HG03066 (cell line): ENCODE measurements at regions not wholly inside any gene's neighbourhood (a gene's known extent, or its start where the extent isn't known, plus 50 kb on each side); places are given as distances from the start of the nearest gene placed in this dataset.

Experiments
- ATAC-seq: cut with Tn5 transposase; IDR thresholded peaks from one replicate; pipeline ENCODE4 v1.9.1; 2021; ENCODE audit warnings: low read depth; ENCODE audit not compliant: unreplicated experiment

GRCh38 chr2:15718103-15718943 is 126.7 kb downstream of the DDX1 start:
- ATAC-seq = no peak

DNA sequence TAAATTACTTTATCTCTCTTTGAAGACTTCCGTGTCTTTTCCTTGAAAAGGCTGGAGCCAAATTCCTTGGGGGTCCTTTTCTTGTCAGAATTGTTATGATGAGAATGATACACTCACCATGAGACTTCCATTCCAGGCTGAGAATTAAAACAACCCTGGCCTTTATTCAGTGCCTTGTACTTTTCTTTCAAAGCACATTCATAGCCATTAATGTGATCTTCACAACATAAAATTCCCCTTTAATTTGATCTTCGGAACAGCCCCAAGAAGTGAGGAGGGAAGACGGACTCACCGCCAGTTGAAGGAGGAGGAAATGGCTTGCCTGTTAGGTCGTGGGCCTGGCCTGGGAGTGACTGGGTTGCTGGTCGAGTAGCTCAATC is 127.3 kb downstream of the DDX1 start:
- no peak for ATAC-seq

DNA sequence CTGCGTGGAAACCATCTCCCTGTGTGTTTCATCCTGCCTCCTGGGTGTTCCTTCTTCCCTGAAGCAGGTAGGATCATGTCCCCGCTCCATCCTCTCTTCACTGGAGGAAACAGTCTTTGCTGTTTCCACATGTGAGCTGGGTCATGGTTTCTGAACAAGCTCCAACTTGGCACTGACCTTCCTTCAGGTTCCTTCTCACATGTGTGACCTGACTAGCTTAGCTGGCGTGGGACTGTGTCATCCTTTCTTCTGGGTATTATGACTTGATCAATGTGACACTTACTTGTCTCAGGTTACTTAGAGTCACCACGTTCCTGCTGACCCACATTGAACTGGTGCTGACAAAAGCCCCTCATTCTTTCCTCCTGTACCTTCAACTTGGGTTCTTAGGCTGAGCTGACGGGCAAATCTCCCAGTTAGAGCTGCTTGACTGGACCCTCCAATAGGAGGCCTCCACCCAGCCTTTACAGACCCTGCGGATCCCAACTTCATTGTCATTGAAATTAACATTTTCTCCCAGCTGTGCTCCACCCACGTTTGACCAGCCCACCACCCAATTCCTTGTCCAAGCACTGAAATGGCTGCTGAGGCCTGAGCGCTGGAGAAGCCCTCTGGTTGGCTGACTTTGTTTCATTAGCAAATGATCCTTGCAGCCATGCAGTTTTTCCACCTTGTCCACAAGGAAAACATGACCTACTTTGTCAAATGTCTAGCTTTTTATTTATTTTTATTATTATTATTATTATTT is 128.1 kb downstream of the DDX1 start:
- ATAC-seq = no peak

DNA sequence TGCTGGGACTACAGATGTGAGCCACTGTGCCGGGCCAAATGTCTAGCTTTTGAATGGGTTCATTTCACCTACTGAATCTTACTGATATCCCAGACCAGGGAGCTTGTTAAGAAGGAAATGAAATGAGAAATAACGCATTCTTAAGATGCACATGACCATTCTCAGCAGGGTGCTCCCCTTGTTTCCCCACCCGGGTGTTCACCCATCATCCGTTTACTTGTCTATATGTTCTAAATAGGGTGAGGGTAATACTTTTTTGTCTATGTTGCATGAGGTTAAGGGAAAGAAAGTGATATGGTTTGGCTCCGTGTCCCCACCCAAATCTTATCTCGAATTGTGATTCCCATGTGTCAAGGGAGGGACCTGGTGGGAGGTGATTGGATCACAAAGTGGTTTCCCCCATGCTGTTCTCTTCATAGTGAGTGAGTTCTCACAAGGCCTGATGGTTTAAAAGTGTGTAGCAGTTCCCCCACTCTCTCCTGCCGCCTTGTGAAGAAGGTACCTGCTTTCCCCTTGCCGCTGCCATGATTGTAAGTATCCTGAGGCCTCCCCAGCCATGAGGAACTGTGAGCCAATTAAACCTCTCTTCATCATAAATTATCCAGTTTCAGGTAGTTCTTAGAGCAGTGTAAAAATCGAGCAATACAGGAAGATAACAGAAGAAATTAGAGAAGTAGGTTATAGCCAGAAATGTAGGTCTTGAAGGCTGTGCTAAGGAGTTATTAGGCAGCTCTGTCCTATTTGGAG is 129.1 kb downstream of the DDX1 start:
- no peak for ATAC-seq

DNA sequence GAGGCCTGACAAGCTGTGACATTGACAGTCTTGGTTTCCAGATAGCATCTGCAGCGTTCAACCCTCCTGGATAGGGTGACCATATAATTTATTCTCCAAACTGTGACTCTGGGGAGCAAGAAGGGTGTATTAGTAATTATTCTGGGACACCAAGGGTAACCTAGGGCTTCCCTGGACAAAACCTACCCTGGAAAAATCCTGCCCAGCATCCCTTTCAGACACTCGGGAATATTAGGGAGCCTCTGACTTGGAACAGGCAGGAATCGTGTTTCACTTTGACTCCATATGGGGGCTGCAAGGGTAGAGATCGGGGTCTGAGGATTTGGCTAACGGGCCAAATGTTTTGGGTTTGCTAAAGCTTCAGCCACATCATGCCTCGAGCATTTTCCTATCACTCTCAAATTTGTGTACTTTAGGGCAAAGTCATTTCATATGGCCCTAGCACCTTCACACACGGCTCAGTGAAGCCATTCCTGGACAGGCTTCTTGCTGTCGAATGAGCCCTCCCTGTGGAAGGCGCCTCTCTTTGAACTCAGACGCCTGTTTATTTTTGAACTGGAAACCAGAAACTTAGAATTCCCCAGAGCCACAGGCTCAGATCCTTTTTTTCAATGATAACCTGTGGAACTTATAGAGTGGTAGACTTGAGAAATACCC is 129.9 kb downstream of the DDX1 start:
- no peak for ATAC-seq

GRCh38 chr2:15722980-15723379 is 131.3 kb downstream of the DDX1 start:
- no peak for ATAC-seq

GRCh38 chr2:15724235-15724634 is 132.6 kb downstream of the DDX1 start:
- no peak for ATAC-seq

GRCh38 chr2:15725101-15725781 is 133.6 kb downstream of the DDX1 start:
- ATAC-seq = no peak

DNA sequence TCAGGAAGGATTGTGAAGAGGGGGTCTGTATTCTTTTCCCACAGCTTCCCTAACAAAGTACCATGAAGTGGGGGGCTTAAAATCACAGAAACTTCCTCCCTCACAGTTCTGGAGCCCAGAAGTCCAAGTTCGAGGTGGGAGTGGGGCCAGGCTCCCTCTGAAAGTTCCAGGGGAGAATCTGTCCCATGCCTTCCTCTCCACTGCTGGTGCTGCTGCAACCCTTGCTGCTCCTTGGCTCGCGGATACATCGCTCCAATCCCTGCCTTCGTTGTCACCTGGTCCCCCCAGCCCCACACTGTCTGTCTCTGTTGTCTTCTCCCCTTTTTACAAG is 134.1 kb downstream of the DDX1 start:
- no peak for ATAC-seq

DNA sequence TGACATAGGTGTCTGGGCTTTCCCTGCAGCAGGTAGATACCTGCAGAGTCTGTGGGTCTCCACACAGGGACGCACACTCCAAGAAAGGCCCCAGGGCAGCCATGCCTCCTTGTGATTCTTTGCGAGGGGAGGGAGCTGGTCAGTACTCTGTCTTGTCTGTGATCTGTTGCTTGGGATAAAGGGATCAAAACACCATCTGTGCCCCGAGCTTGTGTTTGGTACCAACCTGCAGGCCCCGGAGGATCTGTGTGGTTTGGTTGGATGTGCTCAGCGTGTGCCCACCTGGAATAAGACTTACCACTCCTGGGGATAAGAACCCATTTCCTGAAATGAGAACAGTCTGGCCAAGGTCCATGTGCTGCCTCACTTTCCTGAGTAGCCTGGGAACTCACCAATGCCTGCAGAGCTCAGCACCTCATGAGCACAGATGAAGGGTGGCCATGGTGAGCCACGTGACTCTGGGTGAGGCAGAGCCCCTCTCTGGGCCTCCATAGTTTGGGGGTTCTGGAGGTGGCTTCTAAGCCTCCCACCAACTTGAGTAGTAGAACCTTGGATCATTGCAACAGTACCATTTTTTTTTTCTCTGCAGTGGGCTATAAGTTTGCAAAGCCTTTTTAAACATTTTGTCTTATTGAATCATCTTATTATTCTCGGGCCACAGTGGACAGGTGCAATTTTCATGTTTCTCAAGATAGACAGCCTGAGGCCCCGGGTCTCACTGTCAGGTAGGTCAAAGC is 134.8 kb downstream of the DDX1 start:
- ATAC-seq = no peak

- no peak for ATAC-seq
These were observed 136.0 kb downstream of the DDX1 start for GRCh38 chr2:15727396-15728244.

DNA sequence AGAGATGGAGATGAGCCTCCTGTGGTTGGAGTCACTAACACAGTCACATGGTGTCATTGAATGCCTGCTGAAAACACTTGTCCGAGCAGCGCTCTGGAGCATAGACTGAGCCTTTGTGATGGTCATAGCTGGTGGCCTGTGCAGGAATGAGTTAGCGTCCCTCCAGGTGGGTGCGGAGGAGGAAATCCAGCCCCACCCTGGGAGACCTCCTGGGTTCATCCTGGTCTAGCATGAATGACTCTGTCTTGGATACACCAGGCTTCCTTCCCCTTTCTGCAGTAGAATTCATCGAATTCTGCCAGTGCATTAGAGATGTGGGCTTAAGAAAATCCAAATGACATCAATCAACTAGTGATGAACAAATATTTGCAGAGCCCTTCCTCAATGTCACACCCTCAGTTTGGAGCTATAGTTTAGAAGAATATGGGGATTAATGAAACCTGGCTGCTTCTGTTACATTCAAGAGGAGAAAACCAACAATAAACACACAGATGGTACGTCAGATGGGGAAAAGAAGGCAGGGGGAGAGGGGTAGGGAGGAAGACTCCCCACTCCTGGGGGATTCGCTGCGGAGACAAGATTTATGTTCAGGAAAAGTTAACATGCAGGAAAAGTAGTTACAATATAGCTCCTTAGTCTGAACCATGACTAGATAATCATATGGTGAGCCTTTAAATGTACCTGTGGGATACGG is 136.7 kb downstream of the DDX1 start:
- no peak for ATAC-seq

DNA sequence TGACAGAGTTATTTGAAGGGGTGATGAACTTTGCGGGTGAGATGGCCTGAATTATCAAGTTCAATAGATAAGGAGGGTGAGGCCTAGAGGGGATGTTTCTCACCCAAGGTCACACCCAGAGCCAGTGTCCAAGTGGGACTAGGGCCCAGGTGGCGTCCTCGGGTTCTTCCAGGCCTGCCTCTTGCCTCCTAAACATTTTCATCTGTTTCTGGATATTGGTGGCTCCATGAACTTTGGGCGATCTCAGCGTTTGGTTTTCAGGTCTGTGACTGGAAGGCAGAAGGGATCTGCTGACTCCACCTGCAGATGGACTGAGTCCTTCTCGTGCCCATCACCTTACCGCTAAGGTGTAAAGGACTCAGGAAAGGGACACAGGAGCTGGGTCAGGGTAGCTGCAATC is 137.3 kb downstream of the DDX1 start:
- ATAC-seq = no peak

GRCh38 chr2:15729709-15730544 is 138.3 kb downstream of the DDX1 start:
- ATAC-seq = peak; percentile 2

DNA sequence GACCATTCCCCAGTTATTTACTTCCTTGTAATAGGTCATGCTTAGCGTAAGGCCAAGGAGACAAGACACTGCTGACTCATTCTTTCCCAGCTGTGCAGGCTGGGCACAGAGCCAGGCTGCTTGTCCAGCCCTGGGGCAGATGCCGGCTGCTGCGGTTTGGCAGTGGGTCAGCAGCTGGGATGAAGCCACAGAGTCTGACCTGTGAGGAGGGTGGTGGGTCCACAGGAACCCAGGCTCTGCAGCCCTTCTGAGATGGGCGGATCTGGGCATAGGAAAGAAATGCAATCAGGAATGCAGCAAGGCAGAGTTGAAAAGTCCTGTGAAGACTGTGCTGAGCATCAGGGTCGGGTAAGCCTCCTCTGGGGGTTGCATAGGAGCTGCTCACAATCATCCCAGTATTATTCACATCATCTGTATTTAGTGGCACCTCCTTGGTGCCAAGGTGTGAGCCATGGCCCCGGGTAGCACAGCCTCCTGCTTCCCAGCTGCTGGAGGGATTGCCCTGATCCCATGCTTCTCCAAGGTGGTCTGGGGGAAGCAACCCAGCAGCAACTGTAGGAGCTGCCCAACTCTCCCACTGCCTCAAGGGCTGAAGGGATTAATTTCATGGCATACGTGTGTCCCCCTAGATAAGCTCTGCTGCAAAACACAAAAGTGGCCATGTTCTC is 139.0 kb downstream of the DDX1 start:
- ATAC-seq = peak; percentile 51

GRCh38 chr2:15731213-15731888 is 139.7 kb downstream of the DDX1 start:
- ATAC-seq = no peak
